SK-N-SH (cell line): ENCODE measurements at regions not wholly inside any gene's neighbourhood (a gene's known extent, or its start where the extent isn't known, plus 50 kb on each side); places are given as distances from the start of the nearest gene placed in this dataset.
A peak's percentile ranks its signal among the peaks of the same experiment; 100 is the strongest.

Experiments used
- CTCF ChIP-seq: fragments of 200-600 bp; sonication (generic); IDR thresholded peaks from 2 replicates; pipeline ENCODE4 v1.6.1; 2017; ENCODE audit warnings: antibody characterized with exemption, mild to moderate bottlenecking, moderate library complexity
- FOXM1 ChIP-seq: IDR thresholded peaks from 2 replicates; pipeline ENCODE4 v1.4.0; 2012; ENCODE audit warnings: low read depth, mild to moderate bottlenecking
- JUND ChIP-seq: IDR thresholded peaks from 2 replicates; pipeline ENCODE4 v1.4.0; 2012
- MXI1 ChIP-seq: IDR thresholded peaks from 2 replicates; pipeline ENCODE4 v1.6.1; 2012; ENCODE audit warnings: mild to moderate bottlenecking, low read depth, low read length, improper control_type of control experiment
- NFIC ChIP-seq: IDR thresholded peaks from 2 replicates; pipeline ENCODE4 v1.4.0; 2012; ENCODE audit warnings: borderline replicate concordance
- REST ChIP-seq: IDR thresholded peaks from 2 replicates; pipeline ENCODE4 v1.6.1; 2012; ENCODE audit warnings: mild to moderate bottlenecking, low read depth, low read length, moderate library complexity
- SIN3A ChIP-seq: IDR thresholded peaks from 2 replicates; pipeline ENCODE4 v1.6.1; 2012; ENCODE audit warnings: low read depth, mild to moderate bottlenecking, low read length, moderate library complexity, borderline replicate concordance
- SMC3 ChIP-seq: IDR thresholded peaks from 2 replicates; pipeline ENCODE4 v1.6.1; 2012; ENCODE audit warnings: low read depth, low read length, improper control_type of control experiment
- USF1 ChIP-seq: IDR thresholded peaks from 2 replicates; pipeline ENCODE4 v1.4.0; 2012; ENCODE audit warnings: low read depth, borderline replicate concordance

- TF ChIP-seq NFIC: no peak
- TF ChIP-seq REST: no peak
- TF ChIP-seq CTCF: peak; percentile 28; the same call in 1 of the 2 replicates
- TF ChIP-seq SMC3: no peak
- no peak for TF ChIP-seq USF1
- no peak for TF ChIP-seq JUND
- no peak for TF ChIP-seq SIN3A
- no peak for TF ChIP-seq FOXM1
- TF ChIP-seq MXI1: no peak
Measured at GRCh38 chr9:71490810-71491209, 277.5 kb downstream of the CEMIP2 start.
